Ovary (tissue), 3 donors: ENCODE measurements at regions not wholly inside any gene's neighbourhood (a gene's known extent, or its start where the extent isn't known, plus 50 kb on each side); places are given as distances from the start of the nearest gene placed in this dataset.

Source experiments
- CTCF ChIP-seq, 3 donors: fragments of 450-650 bp in 2 of 3; fragments of 200-600 bp in 1 of 3; IDR thresholded peaks; one replicate each; pipeline versions ENCODE4 v1.5.1 to v1.8.0; 2016 to 2022; ENCODE audit warnings: antibody characterized with exemption in 3 of 3, mild to moderate bottlenecking in 1 of 3
- POLR2A ChIP-seq: fragments of 450-650 bp; IDR thresholded peaks from one replicate; pipeline ENCODE4 v1.6.1; 2017; ENCODE audit warnings: antibody characterized with exemption, mild to moderate bottlenecking, moderate library complexity
- donor health status: DM: no; HTN: no; CAD: no.

- TF ChIP-seq CTCF (IDR thresholded peaks at IDR 0.05) (no peak), POLR2A (no peak)
Observed at GRCh38 chr3:74420538-74421124, 193.8 kb downstream of the CNTN3 start.
